ENCODE measurements at regions not wholly inside any gene's neighbourhood (a gene's known extent, or its start where the extent isn't known, plus 50 kb on each side); places are given as distances from the start of the nearest gene placed in this dataset.

DNA sequence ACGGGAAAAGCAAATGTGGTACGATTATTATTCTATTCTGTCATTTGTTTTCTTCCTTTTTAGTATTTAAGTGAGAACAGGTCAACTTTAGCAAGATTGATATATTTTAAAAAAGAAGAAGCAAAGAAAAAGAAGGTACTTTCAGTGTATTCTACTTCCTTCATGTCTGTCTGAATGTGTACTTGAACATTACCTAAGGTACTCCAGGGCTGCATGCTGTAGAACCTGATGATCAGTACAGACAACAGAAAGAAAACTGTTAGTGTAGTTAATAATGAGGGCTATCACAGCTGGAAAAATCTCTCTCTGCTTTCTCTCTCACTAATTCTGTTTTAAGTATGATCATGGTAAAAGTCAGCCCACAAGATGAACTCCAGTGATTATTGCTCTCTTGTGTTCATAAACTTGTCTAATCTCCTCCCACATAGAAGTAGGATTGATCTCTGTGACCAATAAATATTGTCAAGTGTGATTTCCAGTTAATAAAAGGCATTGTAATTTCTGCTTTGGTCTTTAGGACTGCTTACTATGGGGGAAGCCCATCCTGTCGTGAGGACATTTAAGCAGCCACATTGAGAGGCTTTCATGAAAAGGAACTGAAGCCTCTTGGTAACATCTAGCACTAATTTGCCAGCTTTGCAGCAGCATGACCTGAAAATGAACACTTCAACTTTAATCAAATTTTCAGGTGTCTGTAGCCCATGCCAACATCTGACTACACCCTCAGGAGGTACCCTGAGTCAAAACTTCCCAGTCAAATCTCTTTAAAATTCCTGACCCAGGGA lies 864.0 kb upstream of the ACO1 start:
- TF ChIP-seq, protein P1, sequence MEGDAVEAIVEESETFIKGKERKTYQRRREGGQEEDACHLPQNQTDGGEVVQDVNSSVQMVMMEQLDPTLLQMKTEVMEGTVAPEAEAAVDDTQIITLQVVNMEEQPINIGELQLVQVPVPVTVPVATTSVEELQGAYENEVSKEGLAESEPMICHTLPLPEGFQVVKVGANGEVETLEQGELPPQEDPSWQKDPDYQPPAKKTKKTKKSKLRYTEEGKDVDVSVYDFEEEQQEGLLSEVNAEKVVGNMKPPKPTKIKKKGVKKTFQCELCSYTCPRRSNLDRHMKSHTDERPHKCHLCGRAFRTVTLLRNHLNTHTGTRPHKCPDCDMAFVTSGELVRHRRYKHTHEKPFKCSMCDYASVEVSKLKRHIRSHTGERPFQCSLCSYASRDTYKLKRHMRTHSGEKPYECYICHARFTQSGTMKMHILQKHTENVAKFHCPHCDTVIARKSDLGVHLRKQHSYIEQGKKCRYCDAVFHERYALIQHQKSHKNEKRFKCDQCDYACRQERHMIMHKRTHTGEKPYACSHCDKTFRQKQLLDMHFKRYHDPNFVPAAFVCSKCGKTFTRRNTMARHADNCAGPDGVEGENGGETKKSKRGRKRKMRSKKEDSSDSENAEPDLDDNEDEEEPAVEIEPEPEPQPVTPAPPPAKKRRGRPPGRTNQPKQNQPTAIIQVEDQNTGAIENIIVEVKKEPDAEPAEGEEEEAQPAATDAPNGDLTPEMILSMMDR (IDR thresholded peaks at IDR 0.05 in 2 of 3, conservative IDR thresholded peaks at IDR 0.05 in 1 of 3; ENCODE audit: control insufficient read depth in 2 of 3, extremely low read depth in 1 of 3, insufficient read depth in 1 of 3, low read depth in 3 of 3, low read length in 3 of 3), result no peak
- no peak for TF ChIP-seq PAX5 (IDR thresholded peaks at IDR 0.05; ENCODE audit: borderline replicate concordance, low read depth, low read length)
- no peak; a peak in 1 of 4 replicates for TF ChIP-seq EP300 (IDR thresholded peaks at IDR 0.05; ENCODE audit: borderline replicate concordance in 1 of 2, control insufficient read depth in 1 of 2, low read depth in 2 of 2, low read length in 2 of 2)
- no peak for TF ChIP-seq GABPA (IDR thresholded peaks at IDR 0.05; ENCODE audit: low read depth)
- no peak for TF ChIP-seq ESRRA (IDR thresholded peaks at IDR 0.05; ENCODE audit: low read length)
- TF ChIP-seq IRF4 (IDR thresholded peaks at IDR 0.05; ENCODE audit: low read depth, low read length), result no peak
- TF ChIP-seq BCL11A (IDR thresholded peaks at IDR 0.05; ENCODE audit: low read depth, low read length), result no peak
- TF ChIP-seq POLR2AphosphoS5 (IDR thresholded peaks at IDR 0.05; ENCODE audit: low read length), result no peak
- TF ChIP-seq, protein P2, sequence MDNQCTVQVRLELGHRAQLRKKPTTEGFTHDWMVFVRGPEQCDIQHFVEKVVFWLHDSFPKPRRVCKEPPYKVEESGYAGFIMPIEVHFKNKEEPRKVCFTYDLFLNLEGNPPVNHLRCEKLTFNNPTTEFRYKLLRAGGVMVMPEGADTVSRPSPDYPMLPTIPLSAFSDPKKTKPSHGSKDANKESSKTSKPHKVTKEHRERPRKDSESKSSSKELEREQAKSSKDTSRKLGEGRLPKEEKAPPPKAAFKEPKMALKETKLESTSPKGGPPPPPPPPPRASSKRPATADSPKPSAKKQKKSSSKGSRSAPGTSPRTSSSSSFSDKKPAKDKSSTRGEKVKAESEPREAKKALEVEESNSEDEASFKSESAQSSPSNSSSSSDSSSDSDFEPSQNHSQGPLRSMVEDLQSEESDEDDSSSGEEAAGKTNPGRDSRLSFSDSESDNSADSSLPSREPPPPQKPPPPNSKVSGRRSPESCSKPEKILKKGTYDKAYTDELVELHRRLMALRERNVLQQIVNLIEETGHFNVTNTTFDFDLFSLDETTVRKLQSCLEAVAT (IDR thresholded peaks at IDR 0.05), result no peak
- no peak for TF ChIP-seq ATF7 (IDR thresholded peaks at IDR 0.05; ENCODE audit: low read depth)
- TF ChIP-seq JUND (IDR thresholded peaks at IDR 0.05; ENCODE audit: low read depth, low read length), result no peak
- TF ChIP-seq, protein P3, sequence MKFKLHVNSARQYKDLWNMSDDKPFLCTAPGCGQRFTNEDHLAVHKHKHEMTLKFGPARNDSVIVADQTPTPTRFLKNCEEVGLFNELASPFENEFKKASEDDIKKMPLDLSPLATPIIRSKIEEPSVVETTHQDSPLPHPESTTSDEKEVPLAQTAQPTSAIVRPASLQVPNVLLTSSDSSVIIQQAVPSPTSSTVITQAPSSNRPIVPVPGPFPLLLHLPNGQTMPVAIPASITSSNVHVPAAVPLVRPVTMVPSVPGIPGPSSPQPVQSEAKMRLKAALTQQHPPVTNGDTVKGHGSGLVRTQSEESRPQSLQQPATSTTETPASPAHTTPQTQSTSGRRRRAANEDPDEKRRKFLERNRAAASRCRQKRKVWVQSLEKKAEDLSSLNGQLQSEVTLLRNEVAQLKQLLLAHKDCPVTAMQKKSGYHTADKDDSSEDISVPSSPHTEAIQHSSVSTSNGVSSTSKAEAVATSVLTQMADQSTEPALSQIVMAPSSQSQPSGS (IDR thresholded peaks at IDR 0.05; ENCODE audit: low read length), result no peak
